Fibroblast of upper back skin (primary cell): ENCODE measurements at regions not wholly inside any gene's neighbourhood (a gene's known extent, or its start where the extent isn't known, plus 50 kb on each side); places are given as distances from the start of the nearest gene placed in this dataset.
"Not testable (repeated sequence)": the region's sequence is repeated elsewhere in the genome, so short reads cannot be mapped to it uniquely, and the experiment has no call there.

Experiments
- DNase-seq: peaks from one replicate; pipeline ENCODE4 v3.0.0-alpha.2; 2013

DNA sequence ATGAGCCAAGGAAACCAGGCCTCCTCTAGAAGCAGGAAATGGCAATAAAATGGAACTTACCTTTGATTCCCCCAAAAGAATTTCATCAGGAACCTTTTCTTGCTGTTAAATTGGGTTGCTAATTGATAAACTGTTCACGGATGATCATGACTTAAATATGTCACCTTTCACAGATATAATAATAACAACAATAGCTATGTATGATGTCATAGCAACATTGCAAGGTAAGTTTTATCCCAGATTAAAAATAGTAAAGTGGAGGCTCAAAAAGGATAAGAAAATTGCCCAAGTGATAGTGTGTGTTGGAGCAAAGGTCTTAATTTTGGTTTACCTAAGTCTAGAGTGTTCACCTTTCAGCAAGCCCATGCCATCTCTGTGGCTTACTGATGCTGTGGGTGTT is 357.6 kb upstream of the CELF2 start:
- no peak for DNase-seq

DNA sequence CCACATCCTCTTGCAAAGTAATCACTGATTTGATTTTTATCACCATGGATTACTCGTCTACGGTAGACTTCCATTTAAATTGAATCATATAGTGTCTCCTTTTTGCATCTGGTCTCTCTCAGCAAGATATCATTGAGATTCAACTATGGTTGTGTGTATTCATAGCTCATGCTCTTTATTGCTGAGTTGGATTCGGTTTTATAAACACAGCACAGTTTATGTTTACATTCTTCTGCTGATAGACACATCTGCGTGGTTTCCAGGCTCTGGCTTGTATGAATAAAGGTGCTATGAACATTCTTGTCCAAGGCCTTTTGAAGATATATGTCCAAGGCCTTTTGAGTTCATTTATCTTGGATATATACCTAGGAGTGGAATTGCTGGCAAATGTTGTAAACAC is 356.5 kb upstream of the CELF2 start:
- no peak for DNase-seq

DNA sequence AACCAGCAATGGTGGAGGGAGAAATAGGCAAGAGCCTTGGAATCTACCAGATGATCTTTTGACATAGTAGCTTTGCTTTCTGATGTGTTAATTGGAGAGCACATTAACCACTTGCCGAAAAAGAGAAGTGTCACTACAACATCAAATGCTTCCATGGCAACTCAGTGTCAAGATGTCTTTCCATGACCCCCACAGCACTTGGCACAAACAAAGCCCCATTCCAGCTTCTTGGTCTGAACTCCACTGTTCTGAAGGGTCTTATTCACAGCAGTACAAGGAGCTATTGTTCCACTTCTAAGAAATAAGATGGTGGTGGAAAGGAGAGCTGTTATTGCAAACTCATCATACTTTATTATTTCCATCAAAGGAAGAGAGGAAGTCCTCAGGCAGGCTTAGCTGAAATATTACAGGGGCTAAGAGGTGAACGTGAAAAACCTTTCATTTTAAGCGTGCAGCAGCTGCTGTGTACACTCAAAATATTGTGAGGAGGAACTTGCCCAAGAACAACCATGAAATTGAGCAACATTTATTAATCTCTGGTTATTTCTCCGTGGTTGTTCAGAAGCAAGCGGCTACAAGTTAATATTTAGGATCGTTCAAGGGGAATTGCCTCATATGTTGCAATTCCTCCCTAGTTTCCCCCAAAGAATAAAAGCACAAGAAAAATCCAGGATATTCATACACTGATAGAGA is 354.8 kb upstream of the CELF2 start:
- DNase-seq, result peak; percentile 8

DNA sequence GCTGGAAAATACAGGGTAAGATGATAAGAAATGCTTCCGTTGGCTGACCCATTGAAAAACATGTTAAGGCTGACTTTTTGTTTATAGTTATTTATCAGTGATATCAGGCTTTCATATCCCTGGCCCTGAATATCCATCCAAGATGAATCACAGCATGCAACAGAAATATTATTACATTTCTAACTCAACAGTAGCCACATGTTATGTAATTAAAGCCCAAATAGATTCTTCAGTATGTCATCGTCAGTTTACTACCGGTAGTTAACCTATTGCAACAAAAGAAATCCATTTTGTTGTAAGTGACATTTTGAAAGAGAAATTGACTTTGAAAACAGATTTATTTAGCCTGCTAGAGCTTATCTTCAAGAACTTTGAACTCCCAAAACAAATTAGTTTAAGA is 354.1 kb upstream of the CELF2 start:
- DNase-seq, result no peak

DNA sequence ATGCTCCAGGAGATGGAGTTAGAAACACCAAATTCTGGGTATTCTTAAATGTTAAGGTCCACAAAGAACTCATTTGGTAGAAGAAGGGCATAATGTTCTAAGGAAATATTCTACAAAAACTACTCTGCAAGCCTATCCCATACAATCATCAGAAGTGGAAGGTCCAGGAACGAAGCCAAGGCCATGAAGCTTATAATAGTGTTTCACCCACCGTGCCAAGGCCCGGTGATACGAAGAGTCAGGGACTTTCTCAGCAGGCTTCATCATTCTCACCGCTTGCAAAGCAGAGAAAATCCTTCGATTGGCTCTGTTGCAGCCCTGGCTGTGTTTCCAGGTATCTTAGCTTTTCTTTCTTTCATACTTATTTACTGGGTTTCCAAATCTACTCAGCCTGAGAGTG is 351.9 kb upstream of the CELF2 start:
- DNase-seq, result no peak

DNA sequence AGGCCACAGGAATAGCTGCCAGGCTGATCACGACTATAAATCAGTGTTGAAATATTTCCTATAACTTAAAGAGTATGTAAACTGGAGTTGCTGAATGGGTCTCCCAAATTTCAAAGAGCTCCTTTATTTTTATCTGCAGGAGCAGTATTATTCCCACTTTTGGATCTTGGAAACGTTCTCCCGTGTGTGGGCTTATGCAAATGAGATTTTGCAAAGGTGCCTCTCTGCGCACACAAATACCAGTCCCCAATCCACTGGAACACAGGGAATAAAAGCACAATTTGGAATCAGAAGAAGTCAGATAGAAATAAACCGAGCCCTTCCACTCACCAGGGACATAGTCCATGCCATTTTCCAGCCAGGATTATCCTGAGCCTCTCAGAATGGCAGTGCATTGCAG is 350.2 kb upstream of the CELF2 start:
- no peak for DNase-seq

DNA sequence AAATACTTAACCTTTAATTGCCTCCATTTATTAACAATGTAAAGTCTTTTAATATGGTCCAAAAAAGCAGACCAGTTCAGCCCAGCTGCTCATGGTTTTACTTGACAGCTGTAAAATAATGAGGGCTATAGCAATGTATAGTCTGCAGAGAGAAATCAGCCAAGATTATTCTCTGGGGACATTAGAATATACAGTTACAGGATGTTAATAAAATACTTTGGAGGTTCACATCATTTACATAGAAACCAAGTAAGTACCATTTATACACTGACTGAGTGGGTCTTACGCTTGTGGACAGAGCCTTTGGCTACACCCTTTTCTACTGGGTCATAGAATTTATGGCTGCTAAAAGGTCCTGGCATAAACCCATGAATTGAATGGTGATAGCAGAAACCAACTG is 340.7 kb upstream of the CELF2 start:
- peak; percentile 50 for DNase-seq

DNA sequence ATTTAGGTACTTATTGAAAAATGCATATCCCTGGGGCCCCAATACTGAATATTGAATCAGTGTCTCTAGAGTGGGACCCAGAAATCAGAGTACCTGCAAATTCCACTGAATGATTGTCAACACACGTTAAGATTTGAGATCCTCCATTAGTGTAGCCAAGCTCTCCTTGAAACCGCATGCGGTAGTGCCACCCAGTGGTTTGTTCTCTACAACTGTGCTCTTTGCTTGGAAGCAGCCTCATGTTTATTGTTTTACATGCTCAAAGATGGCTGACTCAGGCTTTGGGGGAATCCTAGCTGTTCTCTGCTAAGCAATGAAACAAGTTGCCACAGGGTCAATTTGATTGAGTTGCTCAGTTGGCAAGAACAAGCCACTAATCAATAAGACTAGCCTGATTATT is 340.2 kb upstream of the CELF2 start:
- DNase-seq, result peak; percentile 72

DNA sequence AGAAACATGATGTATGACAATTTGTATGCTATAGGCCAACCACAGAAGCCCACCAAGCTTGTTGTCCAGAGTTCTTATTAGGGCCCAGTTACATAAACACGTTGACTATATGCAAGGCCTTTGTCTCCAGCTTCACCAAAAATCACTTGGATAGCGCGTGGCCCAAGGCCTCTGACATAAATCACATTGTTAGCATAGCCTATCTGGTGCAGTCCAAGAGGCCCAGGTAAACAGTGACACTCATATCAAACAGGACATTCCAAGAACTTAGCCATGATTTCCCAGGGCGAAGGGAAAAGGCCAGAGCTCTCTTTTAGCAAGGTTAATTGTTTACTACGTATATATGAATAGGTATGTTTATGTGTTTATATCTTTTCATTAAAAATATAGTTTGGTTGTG is 337.2 kb upstream of the CELF2 start:
- DNase-seq, result no peak

DNA sequence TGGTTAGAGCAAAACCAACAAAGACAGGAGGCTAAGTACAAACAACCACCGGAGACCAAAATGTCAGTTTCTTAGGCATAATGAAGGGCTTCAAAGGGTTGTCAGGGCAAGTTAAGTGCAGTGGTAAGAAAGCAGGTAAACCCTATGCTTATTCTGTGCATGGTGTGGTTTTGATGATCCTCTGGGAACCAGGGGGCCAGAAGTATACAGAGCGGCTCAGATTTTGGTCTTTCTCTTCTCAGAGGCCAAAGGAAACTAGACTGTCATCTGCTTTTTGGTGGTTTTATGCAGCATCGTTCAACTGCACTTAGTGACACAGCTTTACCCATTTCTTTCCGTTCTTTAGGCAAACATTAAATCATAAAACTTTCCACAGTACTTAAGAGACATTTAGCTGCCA is 332.7 kb upstream of the CELF2 start:
- no peak for DNase-seq

DNA sequence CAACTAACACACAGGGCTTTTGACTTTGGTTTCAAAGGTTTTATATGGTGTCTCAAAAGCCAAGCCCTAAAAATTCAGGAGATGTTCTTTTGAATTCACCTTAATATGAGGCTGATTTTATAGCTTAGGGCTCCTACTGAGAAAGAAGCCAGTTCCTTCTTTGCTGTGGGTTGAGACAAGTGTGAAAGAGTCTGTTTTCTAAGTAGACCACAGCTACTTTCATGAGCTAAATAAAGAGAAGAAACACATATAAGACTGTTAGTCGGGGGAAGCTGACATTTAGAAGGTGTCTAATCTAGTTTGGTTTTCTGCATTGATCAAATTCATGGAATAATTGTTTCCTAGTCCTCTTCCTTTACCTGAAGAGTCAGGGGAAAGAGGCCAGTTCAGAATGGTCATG is 332.1 kb upstream of the CELF2 start:
- DNase-seq, result no peak

DNA sequence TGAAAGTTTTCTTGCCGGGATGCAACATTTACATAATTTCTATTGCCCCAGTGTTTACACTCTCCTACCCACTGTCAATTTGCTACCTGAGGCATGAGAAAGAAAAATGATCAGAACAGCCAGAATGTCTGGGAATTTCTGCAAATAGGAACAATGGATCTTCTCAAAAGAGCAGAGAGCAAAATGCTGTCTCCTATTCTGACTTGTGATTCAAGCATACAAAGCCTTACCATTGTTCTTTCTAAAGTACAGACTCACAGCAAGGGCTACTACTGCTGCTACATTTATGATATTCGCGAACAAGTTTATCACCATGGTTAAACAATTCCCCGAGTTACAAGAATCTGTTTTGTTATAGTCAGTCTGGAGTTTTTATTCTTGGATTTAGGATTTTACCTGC is 329.9 kb upstream of the CELF2 start:
- DNase-seq, result no peak

DNA sequence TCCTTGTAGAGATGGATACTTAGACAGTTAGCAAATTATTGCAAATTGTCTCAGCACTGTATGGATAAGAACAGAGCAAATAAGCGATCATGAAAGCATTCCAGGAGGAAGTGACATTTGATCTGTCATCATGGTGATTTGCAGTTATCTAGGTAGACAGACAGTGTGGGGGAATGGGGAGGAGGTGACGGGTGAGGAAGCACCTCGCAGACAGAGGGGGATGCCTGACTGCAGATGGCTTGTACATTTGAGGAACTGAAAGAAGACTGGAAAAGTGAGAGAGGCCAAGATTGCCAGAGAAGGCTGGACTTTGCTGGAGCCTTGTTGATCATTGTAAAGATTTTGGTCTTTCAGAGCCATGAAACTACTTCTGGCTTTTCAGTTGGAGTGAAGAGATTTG is 318.2 kb upstream of the CELF2 start:
- DNase-seq, result no peak

DNA sequence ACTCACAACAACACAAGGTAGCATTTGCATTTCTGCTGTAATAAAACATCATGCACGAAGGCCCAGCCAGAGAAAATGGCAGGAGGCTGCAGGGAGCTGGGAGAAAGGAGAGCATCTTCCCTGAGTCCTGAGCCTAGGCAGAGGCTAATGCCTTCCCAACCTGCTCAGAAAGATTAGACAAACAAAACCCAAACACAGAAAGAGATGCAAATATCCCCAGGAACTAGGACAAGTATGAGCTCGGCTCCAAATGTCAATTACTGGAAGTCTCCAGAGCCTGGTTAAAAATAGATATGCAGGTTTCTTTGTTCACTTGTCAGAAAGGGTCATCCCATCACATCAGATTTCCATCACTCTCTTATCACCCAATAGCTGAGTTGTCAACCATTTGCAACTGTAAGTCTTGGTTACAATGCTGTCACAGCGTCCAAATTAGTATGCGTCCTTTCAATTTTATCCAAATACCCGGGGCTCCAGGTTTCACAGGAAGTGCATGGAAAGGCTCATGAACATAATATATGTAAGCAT is 316.5 kb upstream of the CELF2 start:
- no peak for DNase-seq

DNA sequence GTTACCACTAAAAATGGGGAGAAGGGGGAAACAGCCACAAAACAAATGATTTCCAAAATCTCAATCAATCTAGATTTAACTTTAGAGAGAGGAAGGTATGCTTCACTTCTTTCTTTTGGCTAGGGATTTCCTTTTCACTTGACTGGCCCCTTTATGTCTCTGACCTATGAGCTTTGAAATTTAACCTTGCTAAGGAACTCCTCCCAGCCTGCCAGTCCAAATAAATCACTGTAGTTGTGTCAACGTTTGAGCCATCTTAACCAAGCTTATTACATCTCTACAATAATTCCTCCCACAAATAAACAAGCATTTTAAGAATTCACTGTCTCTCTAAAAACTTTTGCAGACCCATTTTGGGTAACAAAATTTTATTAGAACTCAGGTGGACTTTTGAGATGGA is 315.5 kb upstream of the CELF2 start:
- no peak for DNase-seq

DNA sequence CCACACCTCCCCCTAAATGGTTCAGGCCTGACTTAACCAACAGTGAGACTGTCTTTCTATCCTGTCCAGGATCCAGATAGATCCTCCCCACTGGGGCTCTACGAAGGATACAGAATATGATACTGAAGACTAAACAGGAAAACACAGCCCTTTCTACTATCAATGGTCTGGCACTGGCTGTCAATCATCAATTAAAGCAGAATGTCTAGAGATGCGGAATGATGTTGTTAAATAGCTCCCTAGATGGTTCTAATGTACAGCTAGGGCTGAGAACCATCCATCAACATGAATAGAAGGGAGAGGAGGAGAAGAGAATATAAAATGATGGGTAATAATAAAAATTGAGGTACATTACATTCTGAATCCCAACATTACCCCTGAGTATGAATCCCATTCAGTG is 314.3 kb upstream of the CELF2 start:
- no peak for DNase-seq

DNA sequence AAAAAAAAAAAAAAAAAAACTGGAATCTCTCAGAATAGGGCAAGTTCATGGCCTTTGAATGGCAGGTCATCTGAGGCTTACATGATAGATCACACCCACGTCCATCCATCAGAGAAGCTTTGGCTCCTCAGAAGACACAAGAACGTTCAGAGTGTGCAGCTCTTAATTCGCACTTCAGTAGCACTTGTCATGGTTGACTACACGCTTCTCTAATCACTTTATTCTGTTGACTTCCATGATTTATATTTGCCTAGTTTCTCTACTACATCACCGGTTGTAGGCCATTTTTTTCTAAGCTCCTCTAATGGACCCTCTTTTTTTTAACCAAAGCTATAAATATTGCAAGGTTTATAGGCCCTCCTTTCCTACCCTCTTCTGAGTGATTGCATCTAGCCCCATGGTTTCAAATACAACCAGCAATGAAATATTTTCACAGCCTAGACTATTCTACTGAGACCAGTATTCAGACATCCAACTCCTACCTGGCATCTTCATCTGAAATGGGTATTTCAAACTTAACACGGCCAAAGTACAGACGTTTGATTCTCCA is 305.4 kb upstream of the CELF2 start:
- no peak for DNase-seq

DNA sequence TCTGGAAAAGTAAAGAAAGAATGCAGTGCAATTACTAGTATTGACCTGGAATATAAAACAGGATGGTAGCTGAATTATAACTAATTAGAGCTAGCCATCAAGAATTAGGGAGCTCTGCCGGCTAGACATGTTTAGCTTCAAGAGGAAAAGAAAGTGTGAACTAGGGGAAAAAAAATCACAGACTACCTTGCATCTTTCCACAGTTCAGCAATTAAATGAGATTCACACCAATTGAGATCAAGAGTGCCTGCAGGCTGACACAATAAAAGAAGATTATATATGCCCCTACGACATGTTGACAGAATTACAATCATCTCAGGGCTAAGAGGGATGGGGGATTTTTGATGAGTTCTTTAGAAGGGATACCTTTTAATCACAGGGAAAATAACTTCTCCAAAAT is 303.3 kb upstream of the CELF2 start:
- no peak for DNase-seq

DNA sequence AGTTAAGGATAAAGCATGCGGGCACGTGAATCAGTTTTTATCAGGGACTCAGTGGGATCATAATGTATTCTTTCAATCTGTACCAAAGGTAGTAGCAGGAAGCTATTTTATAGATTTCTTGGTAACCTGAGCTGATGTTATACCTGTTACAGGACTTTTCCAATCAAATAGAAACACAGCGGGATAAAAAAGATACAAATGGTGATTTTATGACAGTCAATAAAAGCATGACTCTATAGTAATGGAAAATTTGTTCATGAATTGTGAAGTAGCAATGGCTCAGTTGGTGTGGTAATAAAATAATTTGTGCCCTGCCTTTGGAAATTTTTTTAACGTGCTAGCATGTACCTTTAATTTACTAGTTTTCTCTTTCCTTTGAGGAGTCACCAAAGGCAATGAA is 300.7 kb upstream of the CELF2 start:
- DNase-seq, result no peak

DNA sequence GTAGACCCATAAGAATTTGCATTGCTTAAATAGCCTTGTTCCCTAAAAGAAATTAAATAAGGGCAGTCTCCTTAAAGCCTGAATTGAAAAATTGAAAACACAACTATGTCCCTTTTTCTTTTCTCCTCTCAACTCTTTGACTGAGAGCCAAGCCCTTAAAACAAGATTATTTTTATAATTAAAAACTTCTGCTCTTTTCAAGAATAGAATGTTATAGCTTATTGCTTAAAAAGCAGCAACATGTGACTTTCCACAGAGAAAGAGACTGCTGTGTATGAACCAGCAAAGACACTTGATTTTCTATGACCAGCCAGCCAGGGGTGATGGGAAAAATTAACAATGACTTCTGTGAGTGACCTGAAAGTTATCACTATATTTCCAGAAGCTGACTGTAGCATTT is 295.2 kb upstream of the CELF2 start:
- DNase-seq, result peak; percentile 5

DNA sequence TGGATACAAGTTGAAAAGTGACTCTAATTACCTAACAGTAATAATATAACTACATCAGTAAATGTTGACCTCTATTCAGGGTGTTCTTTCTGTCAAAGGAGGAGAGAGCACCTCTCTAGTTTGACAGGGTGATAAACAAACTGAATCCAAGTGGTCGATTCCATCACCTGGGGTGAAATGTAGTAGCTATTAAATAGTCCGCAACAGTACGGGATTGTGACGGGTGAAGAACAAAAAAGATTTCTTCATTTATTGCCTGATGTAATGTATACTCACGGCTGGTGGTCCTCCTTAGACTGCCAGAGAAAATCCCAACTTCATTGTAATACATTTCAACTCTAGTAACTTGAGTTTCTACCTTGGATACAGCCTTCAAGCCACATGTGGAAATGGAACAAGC is 292.5 kb upstream of the CELF2 start:
- DNase-seq, result no peak

DNA sequence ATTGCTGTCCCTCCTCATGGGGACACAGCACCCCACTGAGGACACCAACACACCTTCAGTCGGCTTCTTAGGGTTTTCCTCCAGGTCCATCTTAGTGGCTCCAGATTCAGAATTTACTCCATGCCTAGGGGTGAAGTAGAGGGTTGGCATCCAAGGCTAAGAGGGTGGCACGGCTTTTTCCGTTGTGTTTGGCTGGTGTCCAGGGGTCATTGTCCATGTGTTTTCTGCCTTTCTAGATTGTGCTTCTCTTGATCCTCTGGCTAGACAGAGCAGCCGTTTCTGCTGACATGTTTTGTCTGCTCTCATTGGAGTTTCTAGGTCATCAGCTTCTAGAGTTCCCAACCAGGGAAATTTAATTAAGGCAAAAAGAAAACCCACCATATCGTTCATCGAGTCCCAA is 291.6 kb upstream of the CELF2 start:
- DNase-seq, result no peak

DNA sequence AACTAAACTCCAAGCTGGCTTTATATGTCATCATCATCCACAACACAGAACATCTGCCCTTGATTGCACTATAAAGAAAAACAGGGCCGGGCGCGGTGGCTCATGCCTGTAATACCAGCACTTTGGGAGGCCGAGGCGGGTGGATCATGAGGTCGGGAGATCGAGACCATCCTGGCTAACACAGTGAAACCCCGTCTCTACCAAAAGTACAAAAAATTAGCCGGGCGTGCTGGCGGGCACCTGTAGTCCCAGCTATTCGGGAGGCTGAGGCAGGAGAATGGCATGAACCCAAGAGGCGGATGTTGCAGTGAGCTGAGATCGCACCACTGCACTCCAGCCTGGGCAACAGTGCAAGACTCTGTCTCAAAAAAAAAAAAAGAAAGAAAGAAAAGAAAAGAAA is 290.3 kb upstream of the CELF2 start:
- DNase-seq, result not testable (repeated sequence)

DNA sequence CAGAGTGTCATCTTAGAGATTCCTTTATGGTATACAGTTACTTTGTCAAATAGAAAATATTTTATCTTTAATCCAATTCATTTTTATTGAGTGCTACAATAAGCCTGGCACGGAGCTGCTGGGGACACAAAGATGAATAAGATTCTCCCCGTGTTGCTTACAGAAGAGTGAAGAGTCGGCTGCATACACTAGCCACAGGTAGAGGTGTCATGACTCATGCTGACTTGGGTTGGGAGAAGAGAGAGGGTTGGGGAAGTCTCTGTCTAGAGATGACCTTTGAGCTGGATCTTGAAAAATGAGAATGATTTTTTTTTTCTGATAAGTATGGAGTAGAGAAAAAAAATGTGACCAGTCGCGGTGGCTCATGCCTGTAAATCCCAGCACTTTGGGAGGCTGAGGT is 289.9 kb upstream of the CELF2 start:
- DNase-seq, result no peak

DNA sequence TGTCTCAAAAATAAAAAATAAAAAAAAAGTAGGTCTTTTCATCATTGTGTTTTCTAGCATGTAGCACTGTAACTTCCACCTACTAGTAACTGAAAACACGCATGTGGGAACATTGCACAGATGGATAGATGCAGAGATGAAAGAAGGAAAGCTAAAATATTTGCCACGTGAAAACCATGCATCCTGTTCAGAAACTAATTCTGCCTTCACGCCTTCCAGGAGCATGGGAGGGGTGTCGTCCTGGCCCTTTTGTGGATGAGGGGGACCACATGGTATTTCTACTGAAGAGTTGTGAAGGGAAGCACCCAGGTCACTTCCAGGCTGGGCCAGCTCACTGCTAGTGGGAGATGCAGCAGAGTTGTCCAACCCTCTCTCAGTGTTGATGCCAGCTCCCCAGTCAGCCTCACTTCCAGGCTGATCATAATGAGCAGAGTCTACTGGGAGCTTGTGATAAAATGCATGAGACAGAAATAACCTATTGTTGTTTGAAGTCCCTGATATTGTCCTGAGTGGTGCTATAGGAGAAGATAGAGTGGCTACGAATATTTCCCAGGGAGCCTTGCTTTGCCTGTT is 287.1 kb upstream of the CELF2 start:
- DNase-seq, result no peak
